WI38 (cell line): ENCODE measurements at regions not wholly inside any gene's neighbourhood (a gene's known extent, or its start where the extent isn't known, plus 50 kb on each side); places are given as distances from the start of the nearest gene placed in this dataset.

Experiments
- H3K4me3 ChIP-seq: 2 replicates; pipeline ENCODE4 v1.5.1; 2011; ENCODE audit warnings: low read depth, mild to moderate bottlenecking, control low read depth, low read length
- TF ChIP-seq, protein P1 (sequence below): IDR thresholded peaks from 2 replicates; pipeline ENCODE4 v1.5.1; 2012; ENCODE audit warnings: low read depth, mild to moderate bottlenecking, control low read depth, low read length

DNA sequence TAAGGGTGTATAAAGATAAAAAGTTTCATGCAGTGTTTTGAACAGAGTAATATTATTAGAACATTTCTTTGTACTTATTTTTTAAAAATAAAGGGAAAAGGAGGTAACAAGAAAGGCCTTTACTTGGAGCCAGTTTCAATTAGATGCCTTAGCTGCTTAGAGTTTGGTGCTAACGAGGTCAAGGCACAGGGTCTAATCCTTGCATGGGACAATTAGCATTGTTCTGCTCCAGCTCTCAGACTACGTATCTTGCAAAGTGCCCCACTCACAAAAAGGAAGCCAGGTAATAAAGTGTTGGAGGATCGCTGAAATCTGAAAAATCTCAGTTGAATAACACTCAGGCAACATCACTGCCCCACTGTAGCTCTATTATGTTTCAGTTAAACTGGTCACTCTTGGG, 2011.3 kb downstream of the EFNA5 start:
- no peak overlapping the region for H3K4me3 ChIP-seq
- TF ChIP-seq, protein P1, sequence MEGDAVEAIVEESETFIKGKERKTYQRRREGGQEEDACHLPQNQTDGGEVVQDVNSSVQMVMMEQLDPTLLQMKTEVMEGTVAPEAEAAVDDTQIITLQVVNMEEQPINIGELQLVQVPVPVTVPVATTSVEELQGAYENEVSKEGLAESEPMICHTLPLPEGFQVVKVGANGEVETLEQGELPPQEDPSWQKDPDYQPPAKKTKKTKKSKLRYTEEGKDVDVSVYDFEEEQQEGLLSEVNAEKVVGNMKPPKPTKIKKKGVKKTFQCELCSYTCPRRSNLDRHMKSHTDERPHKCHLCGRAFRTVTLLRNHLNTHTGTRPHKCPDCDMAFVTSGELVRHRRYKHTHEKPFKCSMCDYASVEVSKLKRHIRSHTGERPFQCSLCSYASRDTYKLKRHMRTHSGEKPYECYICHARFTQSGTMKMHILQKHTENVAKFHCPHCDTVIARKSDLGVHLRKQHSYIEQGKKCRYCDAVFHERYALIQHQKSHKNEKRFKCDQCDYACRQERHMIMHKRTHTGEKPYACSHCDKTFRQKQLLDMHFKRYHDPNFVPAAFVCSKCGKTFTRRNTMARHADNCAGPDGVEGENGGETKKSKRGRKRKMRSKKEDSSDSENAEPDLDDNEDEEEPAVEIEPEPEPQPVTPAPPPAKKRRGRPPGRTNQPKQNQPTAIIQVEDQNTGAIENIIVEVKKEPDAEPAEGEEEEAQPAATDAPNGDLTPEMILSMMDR, result no peak

DNA sequence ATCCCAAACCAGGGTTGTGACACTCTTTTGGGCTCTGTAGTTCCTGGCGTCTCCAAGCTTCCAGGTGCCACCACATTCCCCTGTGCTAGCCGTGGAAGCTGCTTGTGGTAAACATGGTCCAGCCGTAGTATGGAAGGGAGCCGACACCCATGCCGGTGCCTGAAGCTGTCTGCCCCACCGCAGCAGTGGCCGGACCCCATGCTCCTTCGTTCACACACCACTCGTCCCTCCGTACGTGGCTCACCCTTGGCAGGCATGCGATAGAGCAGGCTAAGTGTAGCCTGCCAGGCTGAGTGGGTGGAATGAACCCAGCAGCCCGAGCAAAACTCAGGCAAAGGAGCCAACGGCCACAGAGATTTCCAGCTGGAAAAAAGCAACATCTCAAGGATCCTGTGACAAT, 2030.4 kb downstream of the EFNA5 start:
- H3K4me3 ChIP-seq, result no peak overlapping the region
- TF ChIP-seq, protein P1, result no peak

DNA sequence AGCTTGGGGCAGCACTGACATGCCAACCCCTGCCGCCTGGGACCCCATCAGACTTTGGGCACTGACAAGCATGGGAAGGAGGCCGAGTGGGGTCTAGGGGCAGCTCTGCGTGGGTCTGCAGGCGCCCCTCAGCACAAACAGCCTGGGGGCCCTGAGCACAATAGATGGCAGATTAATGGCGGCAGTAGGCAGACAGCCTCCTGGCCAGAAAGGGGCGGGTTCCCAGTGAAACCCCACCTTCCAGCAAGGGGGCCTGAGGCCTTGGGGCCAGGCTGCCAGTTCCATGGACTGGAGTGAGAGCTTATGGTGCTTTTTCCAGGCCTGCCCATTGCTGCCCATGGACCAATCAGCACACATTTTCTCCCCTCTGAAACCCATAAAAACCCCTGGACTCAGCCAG, 2031.2 kb downstream of the EFNA5 start:
- no peak overlapping the region for H3K4me3 ChIP-seq
- TF ChIP-seq, protein P1, result no peak

DNA sequence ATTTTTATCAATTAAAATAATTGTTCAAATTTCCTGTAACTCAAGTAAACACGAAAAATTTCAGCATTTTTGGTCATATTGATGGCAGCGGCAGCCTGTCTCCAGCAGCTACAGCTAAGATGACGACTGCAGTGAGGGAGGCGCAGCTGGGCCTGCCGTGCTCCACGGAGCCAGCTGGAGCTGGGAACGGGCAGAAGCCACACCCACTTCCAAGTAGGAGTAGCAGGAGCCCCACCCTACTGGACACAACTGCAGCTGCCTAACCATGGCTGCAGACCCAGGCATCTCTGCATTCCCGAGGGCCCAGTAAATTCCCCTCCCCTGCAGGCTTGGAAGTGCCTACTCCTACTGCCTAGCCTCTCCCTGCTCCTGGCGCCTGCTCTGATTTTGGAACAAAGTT, 2031.7 kb downstream of the EFNA5 start:
- TF ChIP-seq, protein P1, result no peak
- H3K4me3 ChIP-seq, result no peak overlapping the region

DNA sequence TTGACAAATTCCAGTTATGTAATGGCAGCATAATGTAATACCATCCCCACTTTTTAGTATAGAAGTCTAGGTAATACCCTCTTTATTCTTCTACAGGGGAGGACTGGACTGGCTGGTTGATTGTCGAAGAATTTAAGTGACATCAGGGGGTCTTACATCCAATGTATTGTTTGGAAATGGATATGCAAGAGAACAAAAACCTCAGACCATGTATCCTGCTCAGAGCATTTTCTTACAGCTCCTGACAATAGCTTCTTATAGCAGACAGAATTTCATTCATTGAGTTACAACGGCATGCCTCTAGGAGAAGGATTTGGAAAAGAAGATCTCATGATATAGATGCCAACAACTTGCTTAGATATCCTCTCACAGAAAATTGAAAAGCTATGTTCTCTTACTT, 2032.3 kb downstream of the EFNA5 start:
- TF ChIP-seq, protein P1, result no peak
- no peak overlapping the region for H3K4me3 ChIP-seq

DNA sequence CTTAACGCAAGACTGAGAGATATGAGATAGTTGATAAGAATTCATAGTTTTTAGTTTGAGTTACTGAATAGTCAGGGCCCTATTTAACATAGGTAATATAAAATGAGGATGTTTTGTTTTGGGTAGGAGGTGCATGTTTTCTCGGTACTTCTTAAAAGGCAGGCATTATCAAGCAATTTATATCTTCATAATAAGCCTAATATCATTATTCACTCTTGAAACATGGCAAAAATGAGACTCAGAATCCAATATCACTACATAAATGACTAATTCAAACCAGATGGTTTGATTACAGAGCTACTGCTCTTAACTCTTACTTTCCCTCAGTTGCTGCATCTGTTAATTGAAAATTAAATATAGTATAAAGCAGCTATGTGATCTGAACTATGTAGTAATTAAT, 2038.7 kb downstream of the EFNA5 start:
- H3K4me3 ChIP-seq, result no peak overlapping the region
- TF ChIP-seq, protein P1, result no peak

DNA sequence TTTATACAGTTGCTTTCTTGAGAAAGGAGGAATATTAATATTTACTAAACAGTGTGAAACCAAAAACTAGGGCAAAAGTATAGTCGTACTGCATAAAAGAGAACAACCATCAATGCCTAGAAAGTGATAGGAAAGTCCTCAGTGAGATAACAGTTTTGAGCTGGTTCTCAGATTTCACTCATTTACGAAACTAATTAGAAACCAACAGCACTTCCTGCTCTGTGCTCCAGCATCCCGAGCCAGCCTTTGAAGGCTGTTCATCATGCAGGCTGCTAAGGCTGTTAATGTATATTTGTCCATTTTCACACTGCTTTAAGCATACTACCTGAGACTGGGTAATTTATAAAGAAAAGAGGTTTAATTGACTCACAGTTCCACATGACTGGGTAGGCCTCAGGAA, 2039.9 kb downstream of the EFNA5 start:
- TF ChIP-seq, protein P1, result no peak
- H3K4me3 ChIP-seq, result no peak overlapping the region
